KG1 (cell line): ENCODE measurements at regions not wholly inside any gene's neighbourhood (a gene's known extent, or its start where the extent isn't known, plus 50 kb on each side); places are given as distances from the start of the nearest gene placed in this dataset.

Source experiments
- DNase-seq: peaks from one replicate; lab custom pipeline; 2025; lab: John Stamatoyannopoulos, UW

GRCh38 chr7:15921576-15921975, 235.1 kb upstream of the MEOX2 start:
- DNase-seq: no peak

GRCh38 chr7:15920953-15921352, 234.5 kb upstream of the MEOX2 start:
- DNase-seq: no peak

GRCh38 chr7:15916681-15917380, 230.3 kb upstream of the MEOX2 start:
- DNase-seq: no peak

GRCh38 chr7:15915686-15916293, 229.3 kb upstream of the MEOX2 start:
- DNase-seq: no peak

- DNase-seq: no peak
Measured at GRCh38 chr7:15914611-15915010, 228.1 kb upstream of the MEOX2 start.

- DNase-seq: no peak
Measured at GRCh38 chr7:15906436-15906835, 220.0 kb upstream of the MEOX2 start.

GRCh38 chr7:15905251-15906040, 219.0 kb upstream of the MEOX2 start:
- no peak for DNase-seq

GRCh38 chr7:15891151-15891881, 204.8 kb upstream of the MEOX2 start:
- no peak for DNase-seq

GRCh38 chr7:15889507-15889906, 203.0 kb upstream of the MEOX2 start:
- DNase-seq: no peak

GRCh38 chr7:15888090-15888489, 201.6 kb upstream of the MEOX2 start:
- DNase-seq: no peak

GRCh38 chr7:15886626-15887025, 200.1 kb upstream of the MEOX2 start:
- DNase-seq: no peak

- DNase-seq: peak; percentile 28
Measured at GRCh38 chr7:15885678-15886077, 199.2 kb upstream of the MEOX2 start.

GRCh38 chr7:15874774-15875173, 188.3 kb upstream of the MEOX2 start:
- no peak for DNase-seq

GRCh38 chr7:15870347-15870746, 183.9 kb upstream of the MEOX2 start:
- no peak for DNase-seq

- DNase-seq: no peak
Measured at GRCh38 chr7:15867441-15867840, 181.0 kb upstream of the MEOX2 start.

- no peak for DNase-seq
Measured at GRCh38 chr7:15866753-15867152, 180.3 kb upstream of the MEOX2 start.

GRCh38 chr7:15864626-15864991, 178.1 kb upstream of the MEOX2 start:
- no peak for DNase-seq

- no peak for DNase-seq
Measured at GRCh38 chr7:15863951-15864625, 177.6 kb upstream of the MEOX2 start.

- no peak for DNase-seq
Measured at GRCh38 chr7:15862781-15863165, 176.3 kb upstream of the MEOX2 start.

- no peak for DNase-seq
Measured at GRCh38 chr7:15862016-15862780, 175.7 kb upstream of the MEOX2 start.

- no peak for DNase-seq
Measured at GRCh38 chr7:15860264-15860949, 173.9 kb upstream of the MEOX2 start.
